Bronchial epithelial cell (primary cell): ENCODE measurements at regions not wholly inside any gene's neighbourhood (a gene's known extent, or its start where the extent isn't known, plus 50 kb on each side); places are given as distances from the start of the nearest gene placed in this dataset.
"Not testable (repeated sequence)": the region's sequence is repeated elsewhere in the genome, so short reads cannot be mapped to it uniquely, and the experiment has no call there.

Source experiments
- DNase-seq: peaks from one replicate; pipeline ENCODE4 v3.0.0-alpha.2; 2010; ENCODE audit warnings: low read depth
- FAIRE-seq: peaks from 2 replicates; lab custom pipeline; 2011; peaks lifted over from hg19 to GRCh38; lab: Jason Lieb, UNC
- H3K27me3 ChIP-seq: 2 replicates; pipeline ENCODE4 v1.5.1; 2011; ENCODE audit warnings: low read length; ENCODE audit not compliant: control insufficient read depth, insufficient read depth
- H3K36me3 ChIP-seq: 2 replicates; pipeline ENCODE4 v1.5.1; 2011; ENCODE audit warnings: low read length; ENCODE audit not compliant: control insufficient read depth, insufficient read depth
- H3K4me3 ChIP-seq: 2 replicates; pipeline ENCODE4 v1.5.1; 2011; ENCODE audit warnings: mild to moderate bottlenecking, low read depth, low read length, control low read depth
- TF ChIP-seq, protein P1 (sequence below): IDR thresholded peaks from 2 replicates; pipeline ENCODE4 v1.5.1; 2011; ENCODE audit warnings: mild to moderate bottlenecking, moderate library complexity, low read length, control low read depth, inconsistent platforms; ENCODE audit not compliant: insufficient read depth, severe bottlenecking

DNA sequence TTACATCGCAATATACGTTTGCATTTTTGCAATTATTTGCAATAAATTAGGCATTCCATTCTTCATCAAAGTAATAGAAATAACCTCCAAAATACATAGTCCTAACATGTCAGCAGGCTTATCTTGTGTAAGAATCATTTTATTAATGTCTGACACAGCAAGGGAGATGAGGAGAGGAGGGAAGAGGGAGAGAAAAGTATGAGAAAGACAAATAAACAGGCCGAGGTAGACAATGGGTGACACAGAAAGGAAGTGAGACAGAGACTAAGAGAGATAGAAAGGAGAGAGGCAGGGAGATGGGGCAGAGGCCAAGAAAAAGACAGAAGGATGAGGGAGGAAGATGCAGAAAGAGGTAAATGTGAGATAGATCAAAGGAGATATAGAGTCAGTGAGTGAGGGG is 50.3 kb upstream of the CYP2B6 start:
- not testable (repeated sequence) for H3K27me3 ChIP-seq, DNase-seq, H3K4me3 ChIP-seq, H3K36me3 ChIP-seq
- FAIRE-seq, result peak; percentile 70

DNA sequence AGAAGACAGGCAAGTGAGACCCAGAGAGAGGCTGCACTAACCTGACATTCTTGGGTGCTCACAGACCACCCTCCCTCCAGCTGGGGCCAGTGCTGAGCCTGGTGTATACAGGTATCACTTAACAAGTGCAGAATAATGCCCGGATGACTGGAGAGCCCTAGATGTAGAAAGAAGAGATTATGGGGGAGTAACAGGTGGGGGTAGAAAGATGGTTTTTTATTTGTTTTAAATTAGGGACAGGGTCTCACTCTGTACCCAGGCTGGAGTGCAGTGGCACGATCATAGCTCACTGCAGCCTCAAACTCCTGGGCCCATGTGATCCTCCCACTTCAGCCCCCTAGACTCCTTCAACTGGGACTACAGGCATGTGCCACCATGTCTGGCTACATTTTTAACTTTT is 53.1 kb upstream of the CYP2B6 start:
- not testable (repeated sequence) for H3K4me3 ChIP-seq, FAIRE-seq

DNA sequence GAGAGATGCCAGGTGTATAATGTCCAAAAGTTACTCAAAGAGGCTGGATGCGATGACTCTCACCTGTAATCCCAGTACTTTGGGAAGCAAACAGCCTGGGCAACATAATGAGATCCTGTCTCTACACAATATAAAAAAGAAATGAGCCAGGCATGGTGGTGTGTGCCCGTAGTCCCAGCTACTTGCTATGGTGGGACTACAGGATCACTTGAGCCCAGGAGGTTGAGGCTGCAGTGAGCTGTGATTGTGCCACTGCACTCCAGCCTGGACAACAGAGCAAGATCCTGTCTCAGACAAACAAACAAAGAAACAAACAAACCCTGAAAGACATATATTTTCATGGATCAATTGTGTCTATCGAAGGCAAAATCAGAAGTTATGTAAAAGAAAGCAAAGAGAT is 54.3 kb upstream of the CYP2B6 start:
- no peak overlapping the region for H3K4me3 ChIP-seq
- TF ChIP-seq, protein P1, sequence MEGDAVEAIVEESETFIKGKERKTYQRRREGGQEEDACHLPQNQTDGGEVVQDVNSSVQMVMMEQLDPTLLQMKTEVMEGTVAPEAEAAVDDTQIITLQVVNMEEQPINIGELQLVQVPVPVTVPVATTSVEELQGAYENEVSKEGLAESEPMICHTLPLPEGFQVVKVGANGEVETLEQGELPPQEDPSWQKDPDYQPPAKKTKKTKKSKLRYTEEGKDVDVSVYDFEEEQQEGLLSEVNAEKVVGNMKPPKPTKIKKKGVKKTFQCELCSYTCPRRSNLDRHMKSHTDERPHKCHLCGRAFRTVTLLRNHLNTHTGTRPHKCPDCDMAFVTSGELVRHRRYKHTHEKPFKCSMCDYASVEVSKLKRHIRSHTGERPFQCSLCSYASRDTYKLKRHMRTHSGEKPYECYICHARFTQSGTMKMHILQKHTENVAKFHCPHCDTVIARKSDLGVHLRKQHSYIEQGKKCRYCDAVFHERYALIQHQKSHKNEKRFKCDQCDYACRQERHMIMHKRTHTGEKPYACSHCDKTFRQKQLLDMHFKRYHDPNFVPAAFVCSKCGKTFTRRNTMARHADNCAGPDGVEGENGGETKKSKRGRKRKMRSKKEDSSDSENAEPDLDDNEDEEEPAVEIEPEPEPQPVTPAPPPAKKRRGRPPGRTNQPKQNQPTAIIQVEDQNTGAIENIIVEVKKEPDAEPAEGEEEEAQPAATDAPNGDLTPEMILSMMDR, result no peak
- H3K36me3 ChIP-seq, result no peaks in the 10 kb centered on the region
- DNase-seq, result no peak
- H3K27me3 ChIP-seq, result peaks cover 2% of the 10 kb centered on the region
- FAIRE-seq, result peak; percentile 52

More for the DNA sequence above, 53.1 kb upstream of the CYP2B6 start:
- not testable (repeated sequence) for H3K36me3 ChIP-seq, H3K27me3 ChIP-seq, DNase-seq

DNA sequence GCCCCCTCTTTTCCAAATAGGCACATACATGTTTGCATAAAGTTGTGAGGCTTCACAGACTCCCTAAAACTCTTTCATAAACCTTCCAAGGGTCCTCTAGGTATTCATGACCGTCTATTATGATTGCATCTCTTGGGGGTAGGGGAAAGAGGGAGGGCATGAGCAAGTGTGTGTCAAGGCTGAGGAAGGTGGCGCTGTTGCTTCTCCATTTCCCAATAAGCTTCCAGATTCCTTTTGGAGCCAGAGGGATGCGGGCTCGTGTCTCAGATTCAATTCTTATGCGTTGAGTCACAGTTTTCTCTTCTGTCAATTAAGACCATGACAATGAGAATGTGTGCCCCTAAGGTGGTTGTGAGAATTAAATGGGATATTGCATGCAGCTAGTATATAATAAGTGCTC is 51.0 kb upstream of the CYP2A7 start:
- TF ChIP-seq, protein P1, result no peak
- DNase-seq, result no peak
- Histone ChIP-seq H3K4me3 (no peak overlapping the region), H3K27me3 (peaks cover 2% of the 10 kb centered on the region), H3K36me3 (no peaks in the 10 kb centered on the region)
- no peak for FAIRE-seq

DNA sequence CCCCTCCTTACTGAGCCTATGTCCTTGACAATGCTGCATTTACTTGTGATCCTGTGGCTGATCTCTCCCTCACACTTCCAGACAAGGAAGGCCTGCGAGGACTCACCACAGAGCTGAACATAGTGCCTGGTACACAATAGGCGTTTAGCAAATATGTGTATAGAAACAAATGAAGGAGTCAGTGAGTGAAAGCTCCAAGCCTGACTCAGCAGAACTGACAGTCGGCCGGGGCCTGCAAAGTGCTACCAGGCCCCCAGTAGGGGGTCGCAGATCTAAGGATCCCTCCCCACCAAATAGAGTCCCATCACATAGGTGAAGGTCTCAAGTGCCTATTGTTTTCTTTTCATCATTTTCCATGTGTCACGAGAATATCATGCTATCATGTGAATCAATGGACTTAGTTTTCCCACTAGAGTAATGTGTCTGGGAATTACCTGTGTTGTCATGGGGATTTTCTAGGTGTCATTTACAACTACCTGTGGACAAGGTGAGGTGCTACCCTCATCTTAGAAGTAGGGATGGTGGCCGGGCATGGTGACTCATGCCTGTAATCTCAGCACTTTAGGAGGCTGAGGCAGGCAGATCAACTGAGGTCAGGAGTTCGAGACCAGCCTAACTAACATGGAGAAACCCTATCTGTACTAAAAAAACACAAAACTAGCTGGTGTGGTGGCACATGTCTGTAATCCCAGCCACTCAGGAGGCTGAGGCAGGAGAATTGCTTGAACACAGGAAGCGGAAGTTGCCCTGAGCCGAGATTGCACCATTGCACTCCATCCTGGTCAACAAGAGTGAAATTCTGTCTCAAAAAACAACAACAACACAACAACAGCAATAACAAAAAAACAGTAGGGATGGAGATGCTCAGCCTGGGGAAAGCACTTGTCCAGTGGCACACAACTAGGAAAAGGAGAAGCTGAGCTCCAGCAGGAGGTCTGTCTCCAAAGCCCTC is 50.3 kb upstream of the CYP2A7 start:
- FAIRE-seq, result no peak
- TF ChIP-seq, protein P1, result no peak
- no peaks in the 10 kb centered on the region for H3K36me3 ChIP-seq
- peaks cover 3% of the 10 kb centered on the region for H3K27me3 ChIP-seq
- no peak for DNase-seq
- H3K4me3 ChIP-seq, result no peak overlapping the region
